IMR-90 (cell line): ENCODE measurements at regions not wholly inside any gene's neighbourhood (a gene's known extent, or its start where the extent isn't known, plus 50 kb on each side); places are given as distances from the start of the nearest gene placed in this dataset.

Experiments used
- ELK1 ChIP-seq: fragments of 150-350 bp; IDR thresholded peaks from 2 replicates; pipeline ENCODE4 v1.6.1; 2016; ENCODE audit warnings: low read depth, mild to moderate bottlenecking, low read length, moderate library complexity, borderline replicate concordance
- POLR2A ChIP-seq: IDR thresholded peaks from 2 replicates; pipeline ENCODE4 v1.6.1; 2012; ENCODE audit warnings: mild to moderate bottlenecking, low read depth, low read length
- TF ChIP-seq, protein P1 (sequence below): conservative IDR thresholded peaks from 2 replicates; pipeline ENCODE4 v1.5.1; 2012; ENCODE audit warnings: mild to moderate bottlenecking, low read depth, low read length, improper control_type of control experiment

- TF ChIP-seq POLR2A (no peak), ELK1 (no peak)
- TF ChIP-seq, protein P1, sequence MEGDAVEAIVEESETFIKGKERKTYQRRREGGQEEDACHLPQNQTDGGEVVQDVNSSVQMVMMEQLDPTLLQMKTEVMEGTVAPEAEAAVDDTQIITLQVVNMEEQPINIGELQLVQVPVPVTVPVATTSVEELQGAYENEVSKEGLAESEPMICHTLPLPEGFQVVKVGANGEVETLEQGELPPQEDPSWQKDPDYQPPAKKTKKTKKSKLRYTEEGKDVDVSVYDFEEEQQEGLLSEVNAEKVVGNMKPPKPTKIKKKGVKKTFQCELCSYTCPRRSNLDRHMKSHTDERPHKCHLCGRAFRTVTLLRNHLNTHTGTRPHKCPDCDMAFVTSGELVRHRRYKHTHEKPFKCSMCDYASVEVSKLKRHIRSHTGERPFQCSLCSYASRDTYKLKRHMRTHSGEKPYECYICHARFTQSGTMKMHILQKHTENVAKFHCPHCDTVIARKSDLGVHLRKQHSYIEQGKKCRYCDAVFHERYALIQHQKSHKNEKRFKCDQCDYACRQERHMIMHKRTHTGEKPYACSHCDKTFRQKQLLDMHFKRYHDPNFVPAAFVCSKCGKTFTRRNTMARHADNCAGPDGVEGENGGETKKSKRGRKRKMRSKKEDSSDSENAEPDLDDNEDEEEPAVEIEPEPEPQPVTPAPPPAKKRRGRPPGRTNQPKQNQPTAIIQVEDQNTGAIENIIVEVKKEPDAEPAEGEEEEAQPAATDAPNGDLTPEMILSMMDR = no peak
Measured at GRCh38 chr21:31557421-31558188, 101.9 kb upstream of the SOD1 start.
